ENCODE measurements at regions not wholly inside any gene's neighbourhood (a gene's known extent, or its start where the extent isn't known, plus 50 kb on each side); places are given as distances from the start of the nearest gene placed in this dataset.

- TF ChIP-seq EZH2phosphoT487 (IDR thresholded peaks at IDR 0.05; ENCODE audit: low read depth) = no peak
- Histone ChIP-seq H4K20me1 (ENCODE audit: insufficient read depth, low read length) (no peaks in the 10 kb centered on the region), H3K27ac (ENCODE audit: low read length) (no peak overlapping the region), H2AFZ (ENCODE audit: low read depth, low read length) (no peak overlapping the region), H3K4me2 (ENCODE audit: low read length) (no peak overlapping the region), H3K36me3 (replicated peaks; ENCODE audit: low read depth, low read length) (peaks cover 5% of the 10 kb centered on the region), H3K79me2 (ENCODE audit: low read length) (no peaks in the 10 kb centered on the region), H3K4me1 (ENCODE audit: low read length) (peaks cover 38% of the 10 kb centered on the region), H3K4me3 (ENCODE audit: low read length) (no peak overlapping the region), H3K9me3 (ENCODE audit: insufficient read depth, low read length) (no peaks in the 10 kb centered on the region), H3K9ac (ENCODE audit: low read length) (no peak overlapping the region), H3K27me3 (ENCODE audit: low read depth, low read length) (no peaks in the 10 kb centered on the region)
These were observed 87.1 kb upstream of the KCNA1 start for GRCh38 chr12:4822572-4822971.

DNA sequence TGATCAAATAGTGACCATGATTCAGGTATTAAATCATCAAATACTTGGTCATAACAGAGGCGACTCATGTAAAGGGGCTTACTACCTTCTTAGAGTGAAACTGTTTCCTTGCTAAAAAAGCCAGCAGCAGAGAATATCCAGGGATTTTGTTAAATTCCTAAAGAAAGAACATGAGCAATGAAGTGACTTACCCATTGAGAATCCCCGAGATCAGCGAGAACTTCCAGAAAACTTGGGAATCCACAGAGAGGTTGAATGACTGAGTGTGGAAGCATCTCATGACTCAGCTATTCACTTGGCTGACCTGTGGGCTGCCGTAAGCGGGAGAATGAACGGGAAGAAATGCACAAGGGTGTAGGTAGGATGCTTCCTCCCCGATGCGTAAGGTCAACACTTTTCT lies 85.3 kb upstream of the KCNA1 start:
- H3K9me3 ChIP-seq (ENCODE audit: insufficient read depth, low read length) = no peaks in the 10 kb centered on the region
- TF ChIP-seq CTCF (IDR thresholded peaks at IDR 0.05; ENCODE audit: low read depth, low read length) (no peak), EZH2phosphoT487 (IDR thresholded peaks at IDR 0.05; ENCODE audit: low read depth) (no peak)
- H3K4me3 ChIP-seq (ENCODE audit: low read length) = no peak overlapping the region
- peaks cover 52% of the 10 kb centered on the region for H3K4me1 ChIP-seq (ENCODE audit: low read length)
- peaks cover 8% of the 10 kb centered on the region for H3K36me3 ChIP-seq (replicated peaks; ENCODE audit: low read depth, low read length)
- no peaks in the 10 kb centered on the region for H3K27me3 ChIP-seq (ENCODE audit: low read depth, low read length)
- no peak overlapping the region for H2AFZ ChIP-seq (ENCODE audit: low read depth, low read length)
- no peak overlapping the region for H3K4me2 ChIP-seq (ENCODE audit: low read length)
- no peak overlapping the region for H3K27ac ChIP-seq (ENCODE audit: low read length)
- no peaks in the 10 kb centered on the region for H4K20me1 ChIP-seq (ENCODE audit: insufficient read depth, low read length)
- H3K9ac ChIP-seq (ENCODE audit: low read length) = no peak overlapping the region
- H3K79me2 ChIP-seq (ENCODE audit: low read length) = no peaks in the 10 kb centered on the region

DNA sequence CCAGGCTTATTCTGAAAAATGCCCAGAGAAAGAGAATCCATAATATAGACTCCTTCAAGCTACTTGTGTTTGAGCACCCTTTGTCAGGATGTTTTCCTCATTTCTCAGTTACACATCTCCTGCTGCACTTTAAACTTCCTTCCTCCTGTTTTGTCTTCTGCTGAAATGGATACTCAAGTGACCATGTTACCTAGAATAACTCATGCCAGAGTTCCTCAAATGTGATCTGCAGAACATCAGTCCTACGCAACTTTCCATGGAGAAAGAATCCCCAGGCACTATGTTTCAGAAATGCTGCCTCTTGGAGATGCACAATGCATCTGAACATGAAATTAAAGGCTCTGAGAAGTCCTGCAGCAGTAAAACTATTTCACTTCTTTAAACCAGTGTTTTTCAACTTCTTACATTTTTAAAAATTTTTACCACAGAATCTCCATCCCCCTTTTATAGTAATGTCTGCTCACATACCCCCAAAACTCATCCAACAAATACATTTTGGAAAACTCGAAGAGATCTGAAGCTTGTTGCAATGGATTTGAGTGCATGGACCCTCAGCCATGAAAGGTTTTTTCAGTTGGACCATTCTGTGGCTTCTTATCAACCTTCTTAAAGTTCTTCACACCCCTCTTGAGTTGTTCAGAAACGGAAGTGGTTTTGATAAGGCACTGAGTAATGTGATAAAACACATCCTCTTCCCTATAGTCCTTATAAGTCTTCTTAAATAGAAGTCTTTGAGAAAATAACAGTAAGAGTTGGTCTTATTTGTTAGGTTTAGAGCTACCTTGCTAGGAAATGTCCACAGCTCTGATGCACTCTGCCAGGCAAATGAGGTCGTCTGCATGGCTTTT lies 84.5 kb upstream of the KCNA1 start:
- H3K36me3 ChIP-seq (replicated peaks; ENCODE audit: low read depth, low read length) = peaks cover 8% of the 10 kb centered on the region
- no peak overlapping the region for H3K9ac ChIP-seq (ENCODE audit: low read length)
- H3K9me3 ChIP-seq (ENCODE audit: insufficient read depth, low read length) = no peaks in the 10 kb centered on the region

DNA sequence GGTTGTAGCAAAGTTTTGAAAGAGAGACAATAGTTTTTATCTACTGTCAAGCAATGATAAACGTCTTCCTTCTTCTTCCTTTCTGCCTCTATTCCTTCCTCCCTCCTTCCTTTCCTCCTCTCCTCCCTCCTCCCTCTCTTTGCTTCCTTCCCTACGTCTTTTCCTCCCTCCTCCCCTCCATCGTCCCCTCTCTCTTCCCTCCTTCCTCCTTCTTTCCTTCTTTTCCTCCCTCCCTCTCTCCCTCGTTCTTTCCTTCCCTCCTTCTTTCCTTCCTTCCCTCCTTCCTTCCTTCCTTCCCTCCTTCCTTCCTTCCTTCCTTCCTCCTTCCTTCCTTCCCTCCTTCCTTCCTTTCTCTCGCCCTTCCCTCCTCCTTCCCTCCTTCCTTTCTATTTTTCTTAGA lies 82.8 kb upstream of the KCNA1 start:
- TF ChIP-seq CTCF (IDR thresholded peaks at IDR 0.05; ENCODE audit: low read depth, low read length) (no peak), EZH2phosphoT487 (IDR thresholded peaks at IDR 0.05; ENCODE audit: low read depth) (no peak)
- Histone ChIP-seq H3K9ac (ENCODE audit: low read length) (no peak overlapping the region), H3K27me3 (ENCODE audit: low read depth, low read length) (no peaks in the 10 kb centered on the region), H2AFZ (ENCODE audit: low read depth, low read length) (no peak overlapping the region), H3K27ac (ENCODE audit: low read length) (no peak overlapping the region), H3K4me2 (ENCODE audit: low read length) (no peak overlapping the region), H3K79me2 (ENCODE audit: low read length) (no peaks in the 10 kb centered on the region), H3K4me1 (ENCODE audit: low read length) (peaks cover 51% of the 10 kb centered on the region), H4K20me1 (ENCODE audit: insufficient read depth, low read length) (no peaks in the 10 kb centered on the region), H3K9me3 (ENCODE audit: insufficient read depth, low read length) (no peaks in the 10 kb centered on the region), H3K4me3 (ENCODE audit: low read length) (no peak overlapping the region), H3K36me3 (replicated peaks; ENCODE audit: low read depth, low read length) (peaks cover 8% of the 10 kb centered on the region)

More for the DNA sequence above, 84.5 kb upstream of the KCNA1 start:
- H3K4me2 ChIP-seq (ENCODE audit: low read length) = peak overlapping the region; percentile 45
- peaks cover 51% of the 10 kb centered on the region for H3K4me1 ChIP-seq (ENCODE audit: low read length)
- no peak overlapping the region for H3K27ac ChIP-seq (ENCODE audit: low read length)
- no peaks in the 10 kb centered on the region for H4K20me1 ChIP-seq (ENCODE audit: insufficient read depth, low read length)
- TF ChIP-seq EZH2phosphoT487 (IDR thresholded peaks at IDR 0.05; ENCODE audit: low read depth) (no peak), CTCF (IDR thresholded peaks at IDR 0.05; ENCODE audit: low read depth, low read length) (no peak)
- H3K4me3 ChIP-seq (ENCODE audit: low read length) = no peak overlapping the region
- H3K27me3 ChIP-seq (ENCODE audit: low read depth, low read length) = no peaks in the 10 kb centered on the region
- H3K79me2 ChIP-seq (ENCODE audit: low read length) = no peaks in the 10 kb centered on the region
- no peak overlapping the region for H2AFZ ChIP-seq (ENCODE audit: low read depth, low read length)

All from OCI-LY3 (cell line).